Left colon (tissue), 2 donors: ENCODE measurements at regions not wholly inside any gene's neighbourhood (a gene's known extent, or its start where the extent isn't known, plus 50 kb on each side); places are given as distances from the start of the nearest gene placed in this dataset.

Experiments used
- ATAC-seq: fragments of 200-7000 bp; cut with Tn5 transposase; one replicate; pipeline ENCODE4 v1.9.1; 2020; ENCODE audit warnings: mild to moderate bottlenecking, moderate library complexity
- DNase-seq, 2 donors: peaks; one replicate each; pipeline ENCODE4 v3.0.0-alpha.2; 2020
- intact Hi-C, 2 donors: fragments of 100-400 bp; cut with DNase I in 1 of 2; cut with micrococcal nuclease in 1 of 2; formaldehyde crosslinking; loops; one replicate each; pipeline versions ENCODE4 v1.11.2 to v1.14.0; 2022; cut with DNase I, micrococcal nuclease
- donor health status: DM: no; HTN: no; CAD: no.
- donor health status: DM: yes; HTN: yes; CAD: no.

DNA sequence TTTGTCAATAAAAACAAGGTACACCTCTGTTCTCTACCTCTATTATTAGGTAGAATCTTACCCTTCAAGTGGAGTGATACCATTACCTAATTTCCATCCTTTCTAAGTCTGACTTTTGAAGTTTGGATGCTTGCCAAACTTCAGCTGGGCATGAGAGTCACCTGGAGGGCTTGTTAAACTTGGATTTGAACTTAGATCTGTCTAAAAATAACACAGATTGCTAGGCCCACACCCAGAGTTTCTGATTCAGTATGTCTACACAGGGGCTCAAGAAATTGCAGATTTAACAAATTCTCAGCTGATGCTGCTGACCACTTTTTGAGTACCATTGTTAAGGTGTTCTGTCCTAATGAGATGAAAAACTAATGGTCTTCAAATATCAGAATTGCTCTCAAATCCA, 512.2 kb downstream of the LMO7 start:
- intact Hi-C loops = no loop called here
- ATAC-seq (no peak), DNase-seq (no peak)

DNA sequence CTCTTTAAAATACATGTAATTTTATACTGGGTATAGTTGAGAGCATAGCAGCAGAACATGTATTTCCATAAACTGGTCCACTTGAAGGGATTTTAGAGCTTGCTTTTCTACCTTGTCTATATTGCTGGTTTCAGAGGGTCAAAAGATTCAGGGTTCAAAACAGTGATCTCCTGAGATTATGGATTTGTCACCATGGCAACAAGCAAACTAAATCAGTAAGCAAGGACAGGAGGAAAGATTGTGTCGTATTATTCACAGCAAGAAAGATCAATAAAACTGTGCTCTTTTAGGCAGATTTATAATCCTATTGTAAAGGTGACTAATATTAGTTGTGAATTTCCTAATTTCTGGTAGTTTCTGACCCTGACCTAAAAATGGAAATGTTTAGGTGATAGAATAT, 496.4 kb downstream of the LMO7 start:
- no peak for ATAC-seq
- intact Hi-C loops = no loop called here
- DNase-seq = no peak

DNA sequence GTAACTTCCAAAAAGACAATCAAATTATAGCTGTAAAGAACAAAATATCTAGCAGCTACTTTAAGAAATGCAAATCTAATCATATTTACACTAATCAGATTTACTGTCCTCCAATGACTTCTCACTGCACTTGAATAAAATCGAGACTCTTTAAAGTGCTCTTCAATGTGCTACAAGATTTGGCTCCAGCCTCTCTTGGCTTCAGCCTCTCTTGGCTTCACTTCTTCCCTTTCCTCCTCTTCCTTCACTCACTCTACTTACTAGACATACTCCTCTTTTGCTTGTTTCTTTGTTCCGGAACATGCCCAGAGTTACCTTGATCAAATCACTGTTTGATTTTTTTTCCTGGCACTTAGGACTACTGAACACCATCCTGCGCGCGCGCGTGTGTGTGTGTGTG, 495.4 kb downstream of the LMO7 start:
- intact Hi-C loops = no loop called here
- DNase-seq (no peak), ATAC-seq (no peak)

DNA sequence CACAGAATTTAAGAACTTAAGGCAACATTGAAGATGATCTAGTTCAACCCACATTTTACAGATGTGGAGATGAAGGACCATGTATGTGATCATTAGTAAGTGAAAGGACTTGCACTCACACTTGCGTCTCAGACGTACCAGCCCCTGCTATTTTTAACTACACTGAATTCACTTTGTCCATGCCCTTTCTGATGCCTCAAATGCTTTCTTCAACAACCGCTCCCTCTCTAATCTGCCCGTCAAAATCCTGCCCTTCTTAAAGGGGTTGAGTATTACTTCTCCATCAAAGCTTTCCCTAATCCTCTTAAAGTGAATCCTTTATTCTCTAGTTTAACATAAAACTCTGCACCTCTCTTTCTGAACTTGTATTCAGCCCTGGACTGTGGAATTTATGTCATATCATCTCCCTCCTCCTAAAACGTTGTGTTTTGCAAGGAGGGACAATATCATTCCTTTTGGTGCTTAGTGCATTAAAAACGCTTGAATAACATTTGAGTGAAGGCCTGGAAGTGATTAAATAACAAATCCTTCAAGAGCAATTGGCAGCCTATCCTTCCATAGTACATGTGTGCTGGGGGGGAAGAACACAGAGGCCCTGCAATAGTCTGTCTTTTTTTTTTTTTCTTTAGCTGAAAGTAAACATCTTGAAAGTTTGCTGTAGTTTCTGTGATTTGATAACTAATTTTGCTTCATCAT, 493.3 kb downstream of the LMO7 start:
- DNase-seq (no peak), ATAC-seq (no peak)
- intact Hi-C loops = no loop called here

DNA sequence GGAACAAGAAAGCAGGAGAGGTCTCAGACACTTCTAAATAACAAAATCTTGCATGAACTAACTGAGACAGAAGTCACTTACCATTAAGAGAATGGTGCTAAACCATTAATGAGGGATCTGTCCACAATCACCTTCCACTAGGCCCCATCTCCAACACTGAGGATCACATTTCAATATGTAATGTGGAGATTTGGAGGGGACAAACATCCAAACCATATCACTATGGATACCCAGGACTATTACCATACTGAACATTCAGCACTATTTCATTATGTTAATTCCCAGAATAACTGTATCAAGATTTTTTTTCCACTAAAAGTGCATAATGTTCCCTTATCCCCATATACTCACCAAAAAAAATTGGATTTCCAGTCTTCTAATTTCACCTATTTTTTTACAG, 491.8 kb downstream of the LMO7 start:
- ATAC-seq = no peak

DNA sequence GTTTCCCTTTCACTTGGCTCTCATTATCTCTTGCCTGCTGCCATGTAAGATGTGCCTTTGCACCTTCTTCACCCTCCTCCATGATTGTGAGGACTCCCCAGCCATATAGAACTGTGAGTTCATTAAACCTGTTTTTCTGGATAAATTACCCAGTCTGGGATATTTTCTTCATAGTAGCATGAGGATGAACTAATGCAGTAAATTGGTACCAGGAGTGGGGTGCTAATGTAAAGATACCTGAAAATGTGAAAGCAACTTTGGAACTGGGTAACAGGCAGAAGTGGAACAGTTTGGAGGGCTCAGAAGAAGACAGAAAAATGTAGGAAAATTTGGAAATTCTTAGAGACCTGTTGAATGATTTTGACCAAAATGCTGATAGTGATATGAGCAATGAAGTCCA, 487.4 kb downstream of the LMO7 start:
- no peak for DNase-seq
- intact Hi-C loops = no loop called here
- no peak for ATAC-seq

More for the DNA sequence above, 491.8 kb downstream of the LMO7 start:
- intact Hi-C loops = no loop called here
- DNase-seq = no peak

DNA sequence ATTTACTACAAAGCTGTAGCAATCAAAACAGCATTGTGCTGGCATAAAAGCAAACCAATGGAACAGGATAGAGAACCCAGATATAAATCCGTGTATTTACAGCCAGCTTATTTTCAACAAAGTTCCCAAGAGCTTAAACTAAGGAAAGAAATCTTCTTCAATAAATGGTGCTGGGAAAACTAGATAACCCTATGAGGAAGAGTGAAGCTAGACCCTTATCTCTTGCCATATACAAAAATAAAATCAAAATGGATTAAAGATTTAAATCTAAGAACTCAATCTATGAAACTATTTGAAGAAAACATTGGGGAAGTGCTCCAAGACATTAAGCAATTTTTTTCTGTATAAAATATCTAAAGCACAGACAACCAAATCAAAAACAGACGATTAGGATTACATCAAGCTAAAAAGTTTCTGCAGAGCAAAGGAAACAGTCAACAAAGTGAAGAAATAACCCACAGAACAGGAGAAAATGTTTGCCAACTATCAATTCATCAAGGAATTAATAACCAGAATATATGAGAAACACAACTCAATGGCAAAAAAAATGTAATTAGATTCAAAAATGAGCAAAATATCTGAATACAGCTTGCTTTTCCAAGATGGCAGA, 480.7 kb downstream of the LMO7 start:
- DNase-seq = no peak
- intact Hi-C loops = no loop called here
- no peak for ATAC-seq

DNA sequence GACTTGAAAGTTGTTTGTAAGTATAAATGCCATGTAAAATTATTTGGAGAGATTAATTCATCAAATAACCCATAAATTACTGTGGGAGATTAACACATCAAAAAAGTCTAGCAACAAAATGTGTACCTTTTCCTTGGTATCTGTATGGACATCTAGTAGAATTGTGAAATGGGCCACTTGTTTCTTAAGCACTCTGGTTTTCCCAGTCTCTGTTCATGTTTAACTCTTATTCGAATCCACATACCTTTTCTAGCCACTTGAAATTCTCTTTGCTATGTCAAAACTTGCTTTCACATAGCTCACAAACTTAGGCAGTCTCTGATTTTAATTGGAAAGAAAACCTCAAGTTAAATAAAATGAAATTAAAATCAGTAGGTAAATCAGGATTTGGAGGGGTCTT, 470.6 kb downstream of the LMO7 start:
- ATAC-seq (no peak), DNase-seq (no peak)
- intact Hi-C loops = no loop called here

DNA sequence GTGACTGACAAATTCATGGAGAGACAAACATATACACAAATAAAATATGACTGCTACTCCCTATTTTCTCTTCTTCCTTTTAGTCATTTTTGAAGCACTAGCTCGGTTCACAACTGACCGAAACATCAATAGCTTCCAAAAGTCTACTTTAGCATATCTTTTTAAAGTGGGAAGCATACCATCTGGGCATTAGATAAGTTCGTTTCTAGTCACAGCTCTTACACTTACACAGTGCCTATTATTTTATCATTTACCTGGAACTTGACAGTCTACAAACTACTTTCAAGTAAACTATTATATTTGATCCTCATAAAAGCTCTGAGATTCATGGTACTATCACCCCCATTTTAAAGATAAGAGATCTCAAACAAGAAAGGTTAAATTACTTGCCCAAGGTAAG, 458.5 kb downstream of the LMO7 start:
- intact Hi-C loops = no loop called here
- DNase-seq (no peak), ATAC-seq (no peak)

DNA sequence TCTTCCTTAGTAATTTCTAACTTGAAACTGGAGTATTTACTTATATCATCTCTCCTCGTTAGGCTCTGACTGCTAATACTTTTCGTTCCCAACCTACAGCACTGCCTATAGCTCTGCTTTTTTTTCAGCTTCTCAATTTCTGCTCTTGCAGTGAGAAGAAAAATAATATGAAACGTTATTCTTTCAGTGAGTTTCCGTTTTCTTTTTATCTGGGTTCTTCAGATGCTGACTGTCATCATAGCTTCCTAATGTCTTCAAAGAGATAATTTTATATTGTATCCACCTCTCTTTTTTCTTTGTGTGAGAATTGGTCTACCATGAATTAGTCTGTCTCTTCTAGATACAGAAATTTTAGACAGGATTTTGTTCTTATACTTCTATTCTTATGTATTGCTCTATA, 454.9 kb downstream of the LMO7 start:
- no peak for ATAC-seq
- intact Hi-C loops = no loop called here
- no peak for DNase-seq

DNA sequence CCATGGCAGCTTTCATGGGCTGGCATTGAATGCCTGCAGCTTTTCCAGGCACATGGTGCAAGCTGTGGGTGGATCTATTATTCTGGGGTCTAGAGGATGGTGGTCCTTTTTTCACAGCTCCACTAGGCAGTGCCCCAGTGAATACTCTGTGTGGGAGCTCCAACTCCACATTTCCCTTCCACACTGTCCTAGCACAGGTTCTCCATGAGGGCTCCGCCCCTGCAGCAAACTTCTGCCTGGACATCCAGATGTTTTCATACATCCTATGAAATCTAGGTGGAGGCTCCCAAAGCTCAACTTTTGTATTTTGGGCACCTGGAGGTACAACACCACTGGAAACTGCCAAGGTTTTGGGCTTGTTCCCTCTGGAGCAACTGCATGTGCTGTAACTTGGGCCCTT, 450.6 kb downstream of the LMO7 start:
- ATAC-seq (no peak), DNase-seq (no peak)
- intact Hi-C loops = no loop called here

DNA sequence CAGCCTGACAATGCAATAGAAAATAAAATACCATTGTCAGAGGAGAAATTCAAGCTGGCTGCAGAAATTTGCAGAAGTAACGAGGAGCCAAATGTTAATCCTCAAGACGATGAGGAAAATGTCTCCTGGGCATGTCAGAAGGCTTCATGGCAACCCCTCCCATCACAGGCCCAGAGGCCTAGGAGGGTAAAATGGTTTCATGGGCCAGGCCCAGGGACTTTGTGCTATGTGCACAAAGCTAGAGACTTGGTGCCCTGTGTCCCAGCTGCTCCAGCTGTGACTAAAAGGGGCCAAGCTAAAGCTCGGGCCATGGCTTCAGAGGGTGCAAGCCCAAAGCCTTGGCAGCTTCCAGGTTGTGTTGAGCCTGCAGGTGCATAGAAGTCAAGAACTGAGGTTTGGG, 431.7 kb downstream of the LMO7 start:
- ATAC-seq (no peak), DNase-seq (no peak)
- intact Hi-C loops = no loop called here

DNA sequence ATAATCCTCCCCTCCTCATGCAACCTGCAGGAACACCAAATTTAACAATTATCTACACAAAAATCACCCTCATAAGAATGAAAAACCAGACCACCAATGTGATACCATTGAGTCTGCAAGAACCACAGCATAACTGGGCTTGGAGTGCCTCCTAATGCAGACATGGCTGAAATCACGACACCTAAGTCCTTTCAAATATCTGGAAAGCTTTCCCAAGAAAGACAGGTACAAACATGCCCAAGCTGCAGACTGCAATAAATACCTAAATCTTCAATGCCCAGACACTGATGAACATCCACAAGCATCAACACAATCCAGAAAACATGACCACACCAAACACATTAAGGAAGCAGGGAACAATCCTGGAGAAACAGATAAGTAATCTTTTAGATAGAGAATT, 417.1 kb downstream of the LMO7 start:
- ATAC-seq (no peak), DNase-seq (no peak)
- intact Hi-C loops = no loop called here

DNA sequence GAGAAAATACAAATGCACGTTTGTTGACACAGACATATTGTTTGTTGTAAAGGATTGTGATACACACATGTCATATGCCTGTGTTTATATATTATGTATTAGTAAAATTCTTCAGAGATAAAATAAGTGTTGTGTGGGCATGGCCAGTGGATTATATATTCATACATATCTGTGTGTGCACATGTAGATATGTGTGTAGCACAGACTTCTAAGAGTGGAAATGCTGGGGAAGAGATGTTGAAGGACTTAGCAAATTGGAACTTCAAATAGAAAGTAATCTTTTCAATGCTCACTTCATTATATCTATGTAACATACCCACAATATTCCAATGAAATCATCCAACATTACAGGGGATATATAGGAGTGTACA, 413.2 kb downstream of the LMO7 start:
- no peak for ATAC-seq

DNA sequence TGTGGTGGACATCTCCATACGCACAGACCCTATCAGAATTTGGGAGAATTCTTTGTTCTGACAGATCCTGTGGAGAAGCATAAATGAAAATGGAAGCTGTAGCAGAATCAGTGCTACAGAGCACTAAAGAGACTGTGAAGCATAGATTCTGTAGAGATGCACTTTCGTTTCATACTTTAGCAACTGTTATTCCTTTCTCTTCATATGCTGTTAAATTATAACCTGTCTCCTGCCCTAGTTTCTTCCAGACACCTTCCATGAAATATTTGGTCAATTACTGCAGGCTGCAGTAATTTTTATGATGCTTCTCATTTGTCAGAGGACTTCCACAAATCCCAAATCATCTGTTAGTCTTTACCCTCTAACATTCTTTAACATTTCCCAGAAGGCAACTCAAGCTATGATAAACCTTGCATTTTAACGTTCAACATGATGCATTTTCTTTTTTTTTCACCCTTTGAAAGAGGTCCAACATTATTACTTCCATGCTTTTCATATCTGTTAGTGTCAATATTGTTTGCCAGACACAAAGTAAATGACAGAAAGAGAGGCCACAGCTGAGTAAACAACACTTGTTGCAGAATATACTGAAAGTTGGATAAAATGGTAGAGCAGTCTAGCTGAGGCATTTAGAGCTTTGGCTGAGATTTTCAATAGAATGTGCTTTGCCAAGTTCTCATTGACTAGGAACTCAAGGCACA, 412.7 kb downstream of the LMO7 start:
- ATAC-seq = no peak
- intact Hi-C loops = no loop called here
- DNase-seq = no peak

More for the DNA sequence above, 413.2 kb downstream of the LMO7 start:
- DNase-seq = no peak
- intact Hi-C loops = no loop called here

DNA sequence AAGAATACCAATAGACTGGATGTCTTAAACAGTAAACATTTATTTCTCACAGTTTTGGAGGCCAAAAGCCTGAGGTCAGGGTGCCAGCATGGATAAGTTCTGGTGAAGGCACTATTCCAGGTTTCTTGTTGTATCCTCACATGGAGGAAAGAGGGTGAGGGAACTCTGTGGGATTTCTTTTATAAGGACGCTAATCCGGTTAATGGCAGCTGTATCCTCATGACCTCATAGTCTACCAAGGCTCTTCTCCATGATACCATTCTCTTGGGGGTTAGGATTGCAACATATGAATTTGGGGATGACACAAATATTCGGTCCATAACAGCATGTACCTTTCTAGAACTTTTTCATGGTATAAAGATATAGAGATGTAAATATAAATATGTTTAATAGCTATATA, 412.0 kb downstream of the LMO7 start:
- ATAC-seq (no peak), DNase-seq (no peak)
- intact Hi-C loops = no loop called here

DNA sequence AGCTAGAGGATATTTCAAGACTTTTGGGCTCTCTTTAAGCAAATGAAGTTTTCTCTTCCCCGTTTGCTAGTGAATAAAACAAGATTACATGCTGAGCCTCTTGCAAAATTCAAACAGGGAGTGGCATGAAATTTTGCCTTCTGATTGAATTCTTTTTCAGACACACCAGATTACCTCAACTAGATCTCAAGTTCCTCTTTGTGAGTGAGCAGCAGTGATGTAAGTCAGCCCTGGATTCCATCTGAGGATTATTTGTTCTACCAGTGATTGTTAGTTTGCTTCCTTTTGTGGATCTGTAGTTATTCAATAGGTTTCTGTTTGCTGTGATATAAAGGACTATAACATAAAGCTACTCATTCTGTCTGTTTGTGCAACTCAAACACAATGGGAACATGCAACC, 407.7 kb downstream of the LMO7 start:
- no peak for DNase-seq
- intact Hi-C loops = no loop called here
- no peak for ATAC-seq

DNA sequence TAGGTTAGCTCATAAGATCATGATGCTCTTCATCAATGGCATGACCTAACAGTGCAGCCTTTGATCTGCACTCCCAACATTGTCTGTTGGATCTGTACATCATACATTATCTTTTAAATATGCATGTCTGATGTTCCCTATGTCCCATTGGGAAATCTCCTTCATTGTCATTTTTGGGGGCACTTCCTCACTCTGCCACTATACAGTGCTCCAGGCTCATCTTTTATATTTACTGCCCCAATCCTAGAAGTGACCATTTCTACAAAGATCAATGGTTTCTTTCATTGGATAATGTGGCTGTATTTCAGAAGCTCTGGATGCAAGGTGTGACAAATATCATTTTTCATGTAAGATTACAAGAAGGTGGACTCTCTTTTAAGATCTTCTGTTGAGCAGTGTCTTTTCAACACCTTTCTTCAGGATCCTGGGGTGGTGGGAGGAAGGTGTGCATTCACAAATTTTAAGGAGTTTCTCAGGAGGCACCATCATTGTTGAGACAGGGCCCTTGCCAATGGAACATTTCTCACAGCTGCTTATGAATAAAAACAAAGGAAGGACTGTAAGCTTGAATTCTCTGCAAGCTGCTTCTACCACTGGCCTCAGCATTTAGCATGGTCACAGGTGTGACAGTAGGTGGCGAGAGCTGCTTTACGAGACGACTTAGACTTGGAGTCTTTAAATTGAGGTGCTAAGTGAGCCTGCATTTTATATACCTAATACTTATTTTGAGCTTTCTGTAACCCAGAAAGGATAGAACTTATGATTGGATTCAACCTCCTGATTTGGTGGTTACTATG, 403.0 kb downstream of the LMO7 start:
- intact Hi-C loops = no loop called here
- ATAC-seq (no peak), DNase-seq (no peak)

DNA sequence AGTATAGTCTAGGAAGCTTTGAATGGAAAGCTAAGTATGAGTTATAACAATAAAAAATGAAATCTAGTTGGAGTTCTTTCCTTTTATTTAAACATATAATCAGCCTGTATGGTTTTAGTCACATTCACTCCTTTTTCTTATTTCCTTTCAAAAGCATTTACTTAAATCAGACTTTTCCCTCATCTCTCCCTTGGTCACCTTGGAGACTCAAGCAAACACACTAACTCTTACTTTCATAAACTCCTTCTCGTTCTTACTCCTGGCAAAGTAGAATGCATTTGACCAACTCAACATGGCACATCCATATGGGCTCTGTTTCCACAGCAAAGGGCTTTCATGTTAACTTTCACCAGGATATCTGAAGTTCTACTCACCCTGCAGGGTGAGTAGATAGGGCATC, 400.0 kb downstream of the LMO7 start:
- DNase-seq = no peak
- ATAC-seq = no peak
- intact Hi-C loops = no loop called here

DNA sequence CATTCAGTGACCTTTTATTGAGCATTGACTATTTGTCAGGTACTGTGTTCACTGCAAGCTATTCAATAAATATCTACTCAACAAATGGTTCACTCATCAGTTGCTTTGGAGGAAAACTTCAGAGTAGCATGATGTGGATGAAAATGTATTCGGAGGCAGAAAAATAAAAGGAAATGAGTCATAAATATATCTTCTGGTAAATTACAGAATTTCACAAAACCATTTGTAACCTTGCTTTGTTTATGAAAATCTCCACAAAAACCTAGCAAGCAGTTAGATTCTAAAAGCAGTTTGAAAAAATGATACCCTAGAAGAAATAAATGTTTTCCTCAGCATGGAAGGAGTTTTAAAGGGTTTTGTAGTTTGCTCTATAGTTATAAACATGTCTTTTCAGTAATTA, 399.6 kb downstream of the LMO7 start:
- ATAC-seq (no peak), DNase-seq (no peak)
- intact Hi-C loops = no loop called here
